OCI-LY1 (cell line): ENCODE measurements at regions not wholly inside any gene's neighbourhood (a gene's known extent, or its start where the extent isn't known, plus 50 kb on each side); places are given as distances from the start of the nearest gene placed in this dataset.

ENCODE experiments used
- EZH2 ChIP-seq: fragments of 200-600 bp; sonication (generic), shearing (Covaris generic); IDR thresholded peaks from 2 replicates; pipeline ENCODE4 v1.8.0; 2017; ENCODE audit warnings: borderline replicate concordance, mixed run types, mild to moderate bottlenecking, antibody characterized with exemption, low read length, moderate library complexity, mixed read lengths
- TF ChIP-seq, protein P1 (sequence below): fragments of 200-600 bp; sonication (generic), shearing (Covaris generic); IDR thresholded peaks from 2 replicates; pipeline ENCODE4 v1.5.1; 2017; ENCODE audit warnings: mild to moderate bottlenecking, antibody characterized with exemption, low read length, moderate library complexity, mixed read lengths

DNA sequence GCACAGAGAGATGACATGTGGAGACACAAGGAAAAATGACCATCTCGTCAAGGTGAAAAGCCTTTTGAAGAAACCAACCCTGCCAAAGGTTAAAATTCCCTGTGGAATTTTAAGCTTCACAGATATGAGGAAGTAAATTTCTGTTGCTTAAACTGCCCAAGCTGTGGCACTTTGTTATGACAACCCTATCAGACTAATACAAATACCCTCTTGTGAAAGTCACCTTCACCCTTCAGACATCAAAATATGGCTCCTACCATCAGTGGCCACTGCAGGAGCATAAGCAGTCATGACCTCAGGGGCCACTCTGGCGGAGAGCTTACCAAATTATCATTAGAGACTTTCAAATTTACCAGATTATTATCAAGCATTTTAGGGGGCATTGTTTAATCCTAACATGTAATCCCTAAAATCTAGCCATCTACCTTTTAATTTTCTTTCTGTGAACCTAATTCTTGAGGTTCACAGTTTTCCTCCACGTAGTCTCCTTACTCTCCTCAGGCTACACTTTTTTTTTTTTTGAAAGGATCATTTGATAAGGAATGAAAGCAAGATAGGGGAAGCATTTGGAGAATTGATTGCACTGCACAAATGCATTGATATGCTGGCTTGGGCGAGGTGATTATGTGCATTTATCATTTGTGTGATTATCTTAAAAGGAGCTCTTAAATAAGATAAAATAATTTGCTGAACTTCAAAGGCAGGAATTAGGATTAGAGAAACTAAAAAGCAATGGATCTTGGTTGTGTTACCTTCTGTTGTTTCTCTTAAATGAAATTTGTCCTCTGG, 90.3 kb downstream of the TMEM168 start:
- TF ChIP-seq, protein P1, sequence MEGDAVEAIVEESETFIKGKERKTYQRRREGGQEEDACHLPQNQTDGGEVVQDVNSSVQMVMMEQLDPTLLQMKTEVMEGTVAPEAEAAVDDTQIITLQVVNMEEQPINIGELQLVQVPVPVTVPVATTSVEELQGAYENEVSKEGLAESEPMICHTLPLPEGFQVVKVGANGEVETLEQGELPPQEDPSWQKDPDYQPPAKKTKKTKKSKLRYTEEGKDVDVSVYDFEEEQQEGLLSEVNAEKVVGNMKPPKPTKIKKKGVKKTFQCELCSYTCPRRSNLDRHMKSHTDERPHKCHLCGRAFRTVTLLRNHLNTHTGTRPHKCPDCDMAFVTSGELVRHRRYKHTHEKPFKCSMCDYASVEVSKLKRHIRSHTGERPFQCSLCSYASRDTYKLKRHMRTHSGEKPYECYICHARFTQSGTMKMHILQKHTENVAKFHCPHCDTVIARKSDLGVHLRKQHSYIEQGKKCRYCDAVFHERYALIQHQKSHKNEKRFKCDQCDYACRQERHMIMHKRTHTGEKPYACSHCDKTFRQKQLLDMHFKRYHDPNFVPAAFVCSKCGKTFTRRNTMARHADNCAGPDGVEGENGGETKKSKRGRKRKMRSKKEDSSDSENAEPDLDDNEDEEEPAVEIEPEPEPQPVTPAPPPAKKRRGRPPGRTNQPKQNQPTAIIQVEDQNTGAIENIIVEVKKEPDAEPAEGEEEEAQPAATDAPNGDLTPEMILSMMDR: no peak
- no peak for TF ChIP-seq EZH2
